SK-N-SH treated with all-trans-retinoic acid at 6 μM for 48 hours (cell line): ENCODE measurements at regions not wholly inside any gene's neighbourhood (a gene's known extent, or its start where the extent isn't known, plus 50 kb on each side); places are given as distances from the start of the nearest gene placed in this dataset.

Experiments used
- ATAC-seq: fragments of 200-7000 bp; cut with Tn5 transposase; 3 replicates; pipeline ENCODE4 v1.9.1; 2020; ENCODE audit warnings: mild to moderate bottlenecking, moderate library complexity
- ARNTL ChIP-seq: fragments of 450-650 bp; formaldehyde crosslinking; IDR thresholded peaks from 2 replicates; pipeline ENCODE4 v1.5.0; 2020; ENCODE audit warnings: low read depth, mild to moderate bottlenecking, moderate library complexity, borderline replicate concordance
- CSDC2 ChIP-seq: fragments of 250-450 bp; sonication (Bioruptor Pico); IDR thresholded peaks from 2 replicates; pipeline ENCODE4 v1.5.0; 2020; ENCODE audit warnings: mild to moderate bottlenecking, moderate library complexity
- GLIS3 ChIP-seq: fragments of 250-450 bp; sonication (Bioruptor Pico); IDR thresholded peaks from 2 replicates; pipeline ENCODE4 v1.5.0; 2020; ENCODE audit warnings: mild to moderate bottlenecking, moderate library complexity
- ISL1 ChIP-seq: fragments of 250-450 bp; sonication (Bioruptor Pico); IDR thresholded peaks from 2 replicates; pipeline ENCODE4 v2.1.2; 2022; ENCODE audit warnings: mild to moderate bottlenecking, moderate library complexity
- OSR1 ChIP-seq: fragments of 250-450 bp; sonication (Bioruptor Pico); IDR thresholded peaks from 2 replicates; pipeline ENCODE4 v1.8.0; 2022; ENCODE audit warnings: moderate library complexity, mild to moderate bottlenecking, inconsistent platforms
- PPARA ChIP-seq: fragments of 250-450 bp; sonication (Bioruptor Pico); IDR thresholded peaks from 2 replicates; pipeline ENCODE4 v1.5.0; 2020; ENCODE audit warnings: mild to moderate bottlenecking, borderline replicate concordance
- SNAI2 ChIP-seq: fragments of 250-450 bp; sonication (Bioruptor Pico); IDR thresholded peaks from 2 replicates; pipeline ENCODE4 v1.5.0; 2020; ENCODE audit warnings: mild to moderate bottlenecking, moderate library complexity
- ZC3H10 ChIP-seq: fragments of 250-450 bp; sonication (Bioruptor Pico); IDR thresholded peaks from 2 replicates; pipeline ENCODE4 v1.5.1; 2021; ENCODE audit warnings: mild to moderate bottlenecking, moderate library complexity
- ZFP3 ChIP-seq: fragments of 250-450 bp; sonication (Bioruptor Pico); IDR thresholded peaks from 2 replicates; pipeline ENCODE4 v1.5.0; 2020; ENCODE audit warnings: mild to moderate bottlenecking, moderate library complexity
- ZFP30 ChIP-seq: fragments of 450-650 bp; formaldehyde crosslinking; IDR thresholded peaks from 2 replicates; pipeline ENCODE4 v1.5.0; 2022; ENCODE audit warnings: mild to moderate bottlenecking, moderate library complexity
- ZNF565 ChIP-seq: fragments of 450-650 bp; formaldehyde crosslinking; conservative IDR thresholded peaks from 2 replicates; pipeline ENCODE4 v1.5.0; 2020; ENCODE audit warnings: low read depth, mild to moderate bottlenecking, moderate library complexity
- ZNF70 ChIP-seq: fragments of 450-650 bp; formaldehyde crosslinking; IDR thresholded peaks from 2 replicates; pipeline ENCODE4 v1.5.0; 2020; ENCODE audit warnings: mild to moderate bottlenecking, moderate library complexity
- ZNF8 ChIP-seq: fragments of 450-650 bp; formaldehyde crosslinking; IDR thresholded peaks from 2 replicates; pipeline ENCODE4 v1.5.0; 2020; ENCODE audit warnings: mild to moderate bottlenecking, moderate library complexity
- TF ChIP-seq, protein P1 (sequence below): fragments of 250-450 bp; sonication (Bioruptor Pico); IDR thresholded peaks from 2 replicates; pipeline ENCODE4 v1.5.0; 2020; ENCODE audit warnings: mild to moderate bottlenecking, moderate library complexity
- TF ChIP-seq, protein P2 (sequence below): fragments of 250-450 bp; sonication (Bioruptor Pico); IDR thresholded peaks from 2 replicates; pipeline ENCODE4 v1.5.1; 2020; ENCODE audit warnings: low read depth, mild to moderate bottlenecking, moderate library complexity
- TF ChIP-seq, protein P3 (sequence below): fragments of 250-450 bp; sonication (Bioruptor Pico); IDR thresholded peaks from 2 replicates; pipeline ENCODE4 v1.8.0; 2020; ENCODE audit warnings: mild to moderate bottlenecking, moderate library complexity, borderline replicate concordance
- TF ChIP-seq, protein P4 (sequence below): fragments of 250-450 bp; sonication (Bioruptor Pico); IDR thresholded peaks from 2 replicates; pipeline ENCODE4 v1.8.0; 2021; ENCODE audit warnings: low read depth, mild to moderate bottlenecking, moderate library complexity, borderline replicate concordance
- TF ChIP-seq, protein P5 (sequence below): fragments of 250-450 bp; sonication (Bioruptor Pico); IDR thresholded peaks from 2 replicates; pipeline ENCODE4 v1.5.1; 2021; ENCODE audit warnings: mild to moderate bottlenecking, moderate library complexity

DNA sequence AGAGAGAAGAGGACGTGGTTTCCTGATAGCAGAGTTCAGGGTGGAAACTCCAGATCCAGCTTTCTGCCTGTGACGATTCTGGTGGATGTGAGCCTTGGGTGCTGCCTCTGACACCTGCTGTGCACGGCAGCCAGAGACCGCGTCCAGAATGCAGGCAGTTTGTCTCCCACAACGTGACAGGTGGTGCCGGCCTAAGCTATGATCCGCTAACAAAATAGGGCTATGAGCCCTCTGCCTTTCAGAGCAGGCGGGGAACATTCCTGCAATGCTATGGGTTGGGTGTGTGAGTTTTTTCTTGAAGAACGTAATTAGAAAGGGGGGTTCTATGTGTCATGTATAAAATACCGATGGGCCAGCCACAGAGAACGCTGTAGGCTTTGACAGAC lies 297.3 kb upstream of the PRKCQ start:
- TF ChIP-seq ISL1 (CRISPR knock-in tag) (no peak), SNAI2 (CRISPR knock-in tag) (no peak), CSDC2 (CRISPR knock-in tag) (no peak), ZNF565 (CRISPR knock-in tag) (no peak), ARNTL (CRISPR knock-in tag) (no peak), ZNF70 (CRISPR knock-in tag) (no peak), OSR1 (CRISPR knock-in tag) (no peak)
- ATAC-seq, result no peak

DNA sequence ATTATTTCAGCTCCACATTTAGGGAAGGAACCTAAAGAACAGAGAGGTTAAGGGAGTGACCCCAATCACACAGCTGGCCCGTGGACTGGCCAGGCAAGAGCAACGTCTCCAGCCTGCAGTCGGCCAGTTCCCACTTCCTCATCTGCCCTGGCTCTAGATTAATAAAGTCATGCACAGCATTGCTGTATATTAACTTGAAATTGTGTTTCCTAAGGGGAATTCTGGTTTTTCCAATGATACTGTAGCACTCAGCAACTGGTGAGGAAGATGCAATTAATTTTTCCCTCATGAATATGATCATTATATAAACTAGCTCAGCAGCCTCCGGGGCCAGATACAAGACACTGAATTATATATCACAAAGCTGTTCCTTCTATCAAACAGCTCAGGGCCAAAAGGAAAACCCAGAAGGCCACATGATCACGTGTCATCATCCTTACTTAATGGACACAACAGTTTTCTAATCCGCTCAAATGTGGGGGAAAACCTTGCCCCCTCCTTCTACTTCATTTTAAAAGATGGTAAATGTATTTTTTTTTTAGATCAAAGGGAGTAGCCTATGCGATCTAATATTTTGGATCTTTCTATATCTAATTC lies 295.3 kb upstream of the PRKCQ start:
- TF ChIP-seq ISL1 (CRISPR knock-in tag) (no peak), GLIS3 (no peak), SNAI2 (CRISPR knock-in tag) (no peak), ZC3H10 (CRISPR knock-in tag) (no peak), CSDC2 (CRISPR knock-in tag) (no peak), ZNF8 (no peak), ZNF565 (CRISPR knock-in tag) (no peak), ZFP30 (CRISPR knock-in tag) (no peak), ZFP3 (CRISPR knock-in tag) (no peak)
- TF ChIP-seq, protein P1, sequence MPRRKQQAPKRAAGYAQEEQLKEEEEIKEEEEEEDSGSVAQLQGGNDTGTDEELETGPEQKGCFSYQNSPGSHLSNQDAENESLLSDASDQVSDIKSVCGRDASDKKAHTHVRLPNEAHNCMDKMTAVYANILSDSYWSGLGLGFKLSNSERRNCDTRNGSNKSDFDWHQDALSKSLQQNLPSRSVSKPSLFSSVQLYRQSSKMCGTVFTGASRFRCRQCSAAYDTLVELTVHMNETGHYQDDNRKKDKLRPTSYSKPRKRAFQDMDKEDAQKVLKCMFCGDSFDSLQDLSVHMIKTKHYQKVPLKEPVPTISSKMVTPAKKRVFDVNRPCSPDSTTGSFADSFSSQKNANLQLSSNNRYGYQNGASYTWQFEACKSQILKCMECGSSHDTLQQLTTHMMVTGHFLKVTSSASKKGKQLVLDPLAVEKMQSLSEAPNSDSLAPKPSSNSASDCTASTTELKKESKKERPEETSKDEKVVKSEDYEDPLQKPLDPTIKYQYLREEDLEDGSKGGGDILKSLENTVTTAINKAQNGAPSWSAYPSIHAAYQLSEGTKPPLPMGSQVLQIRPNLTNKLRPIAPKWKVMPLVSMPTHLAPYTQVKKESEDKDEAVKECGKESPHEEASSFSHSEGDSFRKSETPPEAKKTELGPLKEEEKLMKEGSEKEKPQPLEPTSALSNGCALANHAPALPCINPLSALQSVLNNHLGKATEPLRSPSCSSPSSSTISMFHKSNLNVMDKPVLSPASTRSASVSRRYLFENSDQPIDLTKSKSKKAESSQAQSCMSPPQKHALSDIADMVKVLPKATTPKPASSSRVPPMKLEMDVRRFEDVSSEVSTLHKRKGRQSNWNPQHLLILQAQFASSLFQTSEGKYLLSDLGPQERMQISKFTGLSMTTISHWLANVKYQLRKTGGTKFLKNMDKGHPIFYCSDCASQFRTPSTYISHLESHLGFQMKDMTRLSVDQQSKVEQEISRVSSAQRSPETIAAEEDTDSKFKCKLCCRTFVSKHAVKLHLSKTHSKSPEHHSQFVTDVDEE (CRISPR knock-in tag), result no peak
- TF ChIP-seq, protein P2, sequence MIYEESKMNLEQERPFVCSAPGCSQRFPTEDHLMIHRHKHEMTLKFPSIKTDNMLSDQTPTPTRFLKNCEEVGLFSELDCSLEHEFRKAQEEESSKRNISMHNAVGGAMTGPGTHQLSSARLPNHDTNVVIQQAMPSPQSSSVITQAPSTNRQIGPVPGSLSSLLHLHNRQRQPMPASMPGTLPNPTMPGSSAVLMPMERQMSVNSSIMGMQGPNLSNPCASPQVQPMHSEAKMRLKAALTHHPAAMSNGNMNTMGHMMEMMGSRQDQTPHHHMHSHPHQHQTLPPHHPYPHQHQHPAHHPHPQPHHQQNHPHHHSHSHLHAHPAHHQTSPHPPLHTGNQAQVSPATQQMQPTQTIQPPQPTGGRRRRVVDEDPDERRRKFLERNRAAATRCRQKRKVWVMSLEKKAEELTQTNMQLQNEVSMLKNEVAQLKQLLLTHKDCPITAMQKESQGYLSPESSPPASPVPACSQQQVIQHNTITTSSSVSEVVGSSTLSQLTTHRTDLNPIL (CRISPR knock-in tag), result no peak
- TF ChIP-seq, protein P3, sequence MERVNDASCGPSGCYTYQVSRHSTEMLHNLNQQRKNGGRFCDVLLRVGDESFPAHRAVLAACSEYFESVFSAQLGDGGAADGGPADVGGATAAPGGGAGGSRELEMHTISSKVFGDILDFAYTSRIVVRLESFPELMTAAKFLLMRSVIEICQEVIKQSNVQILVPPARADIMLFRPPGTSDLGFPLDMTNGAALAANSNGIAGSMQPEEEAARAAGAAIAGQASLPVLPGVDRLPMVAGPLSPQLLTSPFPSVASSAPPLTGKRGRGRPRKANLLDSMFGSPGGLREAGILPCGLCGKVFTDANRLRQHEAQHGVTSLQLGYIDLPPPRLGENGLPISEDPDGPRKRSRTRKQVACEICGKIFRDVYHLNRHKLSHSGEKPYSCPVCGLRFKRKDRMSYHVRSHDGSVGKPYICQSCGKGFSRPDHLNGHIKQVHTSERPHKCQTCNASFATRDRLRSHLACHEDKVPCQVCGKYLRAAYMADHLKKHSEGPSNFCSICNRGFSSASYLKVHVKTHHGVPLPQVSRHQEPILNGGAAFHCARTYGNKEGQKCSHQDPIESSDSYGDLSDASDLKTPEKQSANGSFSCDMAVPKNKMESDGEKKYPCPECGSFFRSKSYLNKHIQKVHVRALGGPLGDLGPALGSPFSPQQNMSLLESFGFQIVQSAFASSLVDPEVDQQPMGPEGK (CRISPR knock-in tag), result no peak
- TF ChIP-seq, protein P4, sequence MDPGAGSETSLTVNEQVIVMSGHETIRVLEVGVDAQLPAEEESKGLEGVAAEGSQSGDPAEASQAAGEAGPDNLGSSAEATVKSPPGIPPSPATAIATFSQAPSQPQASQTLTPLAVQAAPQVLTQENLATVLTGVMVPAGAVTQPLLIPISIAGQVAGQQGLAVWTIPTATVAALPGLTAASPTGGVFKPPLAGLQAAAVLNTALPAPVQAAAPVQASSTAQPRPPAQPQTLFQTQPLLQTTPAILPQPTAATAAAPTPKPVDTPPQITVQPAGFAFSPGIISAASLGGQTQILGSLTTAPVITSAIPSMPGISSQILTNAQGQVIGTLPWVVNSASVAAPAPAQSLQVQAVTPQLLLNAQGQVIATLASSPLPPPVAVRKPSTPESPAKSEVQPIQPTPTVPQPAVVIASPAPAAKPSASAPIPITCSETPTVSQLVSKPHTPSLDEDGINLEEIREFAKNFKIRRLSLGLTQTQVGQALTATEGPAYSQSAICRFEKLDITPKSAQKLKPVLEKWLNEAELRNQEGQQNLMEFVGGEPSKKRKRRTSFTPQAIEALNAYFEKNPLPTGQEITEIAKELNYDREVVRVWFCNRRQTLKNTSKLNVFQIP (CRISPR knock-in tag), result no peak
- TF ChIP-seq, protein P5, sequence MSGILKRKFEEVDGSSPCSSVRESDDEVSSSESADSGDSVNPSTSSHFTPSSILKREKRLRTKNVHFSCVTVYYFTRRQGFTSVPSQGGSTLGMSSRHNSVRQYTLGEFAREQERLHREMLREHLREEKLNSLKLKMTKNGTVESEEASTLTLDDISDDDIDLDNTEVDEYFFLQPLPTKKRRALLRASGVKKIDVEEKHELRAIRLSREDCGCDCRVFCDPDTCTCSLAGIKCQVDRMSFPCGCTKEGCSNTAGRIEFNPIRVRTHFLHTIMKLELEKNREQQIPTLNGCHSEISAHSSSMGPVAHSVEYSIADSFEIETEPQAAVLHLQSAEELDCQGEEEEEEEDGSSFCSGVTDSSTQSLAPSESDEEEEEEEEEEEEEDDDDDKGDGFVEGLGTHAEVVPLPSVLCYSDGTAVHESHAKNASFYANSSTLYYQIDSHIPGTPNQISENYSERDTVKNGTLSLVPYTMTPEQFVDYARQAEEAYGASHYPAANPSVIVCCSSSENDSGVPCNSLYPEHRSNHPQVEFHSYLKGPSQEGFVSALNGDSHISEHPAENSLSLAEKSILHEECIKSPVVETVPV (CRISPR knock-in tag), result no peak
- TF ChIP-seq, all 23 proteins: peak for 0
- ATAC-seq, result no peak

DNA sequence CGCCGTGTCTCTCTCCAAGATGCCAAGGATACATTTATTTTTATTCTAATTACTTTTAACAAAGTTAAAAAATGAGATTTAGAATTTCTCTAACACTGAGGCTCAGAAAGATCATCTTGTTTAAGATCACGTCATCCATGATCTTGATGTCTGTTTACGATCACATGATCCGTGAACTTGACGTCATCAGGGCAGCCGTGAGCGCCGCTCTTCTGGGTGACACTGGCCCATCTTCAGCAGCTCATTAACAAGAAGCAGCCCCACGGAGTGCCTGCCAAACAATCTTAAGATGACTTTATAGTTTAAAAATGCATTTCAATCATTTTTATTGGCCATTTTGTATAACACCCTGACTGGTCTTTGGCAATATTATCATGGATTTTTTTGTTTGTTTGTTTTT lies 291.1 kb upstream of the PRKCQ start:
- no peak for ATAC-seq
- TF ChIP-seq SNAI2 (CRISPR knock-in tag), result no peak
- TF ChIP-seq, protein P2 (CRISPR knock-in tag), result no peak
- no peak for TF ChIP-seq PPARA (CRISPR knock-in tag)
